ENCODE measurements at regions not wholly inside any gene's neighbourhood (a gene's known extent, or its start where the extent isn't known, plus 50 kb on each side); places are given as distances from the start of the nearest gene placed in this dataset.

GRCh38 chr1:244205171-244205570 is 154.1 kb downstream of the ZBTB18 start:
- WGBS, 2 donors, result 84 to 86% methylated on average over 3 of the region's 3 CpGs
- Histone ChIP-seq H3K9ac (ENCODE audit: insufficient read depth in 1 of 2, low read length in 2 of 2) (no peak overlapping the region), H3K4me3 (no peak overlapping the region), H3K36me3 (ENCODE audit: control insufficient read depth in 4 of 4, insufficient read depth in 4 of 4, low read length in 4 of 4) (no peaks in the 10 kb centered on the region), H3K9me3 (ENCODE audit: control insufficient read depth in 4 of 4, insufficient read depth in 3 of 4, low read length in 3 of 4) (peaks cover 0 to 2% (median 0%) of the 10 kb centered on the region in 4 donors), H3K27me3 (ENCODE audit: control insufficient read depth in 3 of 3, insufficient read depth in 3 of 3, low read length in 2 of 3) (no peaks in the 10 kb centered on the region), H3K4me1 (ENCODE audit: control insufficient read depth in 5 of 5, insufficient read depth in 5 of 5, low read length in 5 of 5) (peaks cover 0 to 1% (median 0%) of the 10 kb centered on the region in 5 donors), H3K27ac (ENCODE audit: low read depth in 1 of 2, low read length in 1 of 2) (no peak overlapping the region)
- DNase-seq (no peak), ATAC-seq (ENCODE audit: insufficient read depth, low FRiP score) (no peak)
- TF ChIP-seq CTCF (IDR thresholded peaks at IDR 0.05; ENCODE audit: control extremely low read depth, extremely low read depth), result no peak

GRCh38 chr1:244205906-244206305 is 154.8 kb downstream of the ZBTB18 start:
- Histone ChIP-seq H3K4me3 (no peak overlapping the region), H3K4me1 (ENCODE audit: control insufficient read depth in 5 of 5, insufficient read depth in 5 of 5, low read length in 5 of 5) (peaks cover 0 to under 1% (median 0%) of the 10 kb centered on the region in 5 donors), H3K36me3 (ENCODE audit: control insufficient read depth in 4 of 4, insufficient read depth in 4 of 4, low read length in 4 of 4) (no peaks in the 10 kb centered on the region), H3K27me3 (ENCODE audit: control insufficient read depth in 3 of 3, insufficient read depth in 3 of 3, low read length in 2 of 3) (no peaks in the 10 kb centered on the region), H3K9me3 (ENCODE audit: control insufficient read depth in 4 of 4, insufficient read depth in 3 of 4, low read length in 3 of 4) (peaks cover 0 to 2% (median 0%) of the 10 kb centered on the region in 4 donors), H3K9ac (ENCODE audit: insufficient read depth in 1 of 2, low read length in 2 of 2) (no peak overlapping the region), H3K27ac (ENCODE audit: low read depth in 1 of 2, low read length in 1 of 2) (no peak overlapping the region)
- DNase-seq (no peak), ATAC-seq (ENCODE audit: insufficient read depth, low FRiP score) (no peak)
- WGBS, 2 donors, result 95 to 97% methylated on average over 3 of the region's 3 CpGs
- no peak for TF ChIP-seq CTCF (IDR thresholded peaks at IDR 0.05; ENCODE audit: control extremely low read depth, extremely low read depth)

DNA sequence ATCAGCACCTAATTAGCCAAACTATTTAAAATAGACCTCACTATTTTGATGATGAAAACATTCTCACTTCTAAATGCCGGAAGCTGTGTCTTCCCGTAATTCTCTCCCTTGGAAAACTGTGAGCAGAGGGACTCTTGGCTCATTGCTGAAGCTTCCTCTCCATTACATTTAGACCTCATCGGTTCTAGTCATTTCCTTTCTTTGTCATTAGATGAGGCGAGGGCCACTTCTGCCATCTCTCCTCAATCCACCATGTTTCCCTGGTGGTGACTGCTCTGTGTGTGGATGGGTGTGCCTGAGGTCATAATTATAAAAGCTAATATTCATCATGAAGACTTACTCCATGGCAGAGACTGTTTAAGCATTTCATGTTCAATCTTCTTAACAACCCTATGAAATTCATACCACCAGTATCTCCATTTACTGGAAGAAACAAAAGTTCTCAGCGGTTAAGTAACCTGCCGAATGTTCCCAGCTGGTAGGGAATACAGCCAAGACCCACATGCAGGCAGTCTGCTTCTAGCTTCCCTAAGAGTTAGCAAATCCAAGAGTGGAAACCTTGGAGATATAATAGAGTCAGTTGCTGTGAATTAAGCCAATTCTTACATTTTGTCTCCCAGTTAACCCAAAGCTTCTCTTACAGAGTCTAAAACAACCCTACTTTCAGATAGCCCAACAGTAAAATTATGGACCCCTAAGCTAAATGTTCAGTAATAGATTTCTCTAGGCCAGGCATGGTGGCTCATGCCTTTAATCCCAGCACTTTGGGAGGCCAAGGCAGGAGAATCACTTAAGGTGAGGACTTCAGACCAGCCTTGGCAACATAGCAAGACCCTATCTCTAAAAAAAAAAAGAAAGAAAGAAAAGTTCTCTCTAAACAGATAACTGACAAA is 156.2 kb downstream of the ZBTB18 start:
- H3K4me1 ChIP-seq (ENCODE audit: control insufficient read depth in 5 of 5, insufficient read depth in 5 of 5, low read length in 5 of 5), result peaks cover 0 to 10% (median 4%) of the 10 kb centered on the region in 5 donors
- ATAC-seq (ENCODE audit: insufficient read depth, low FRiP score), result no peak

More for the DNA sequence above, 156.2 kb downstream of the ZBTB18 start:
- WGBS, 2 donors, result 78 to 82% methylated on average over 6 of the region's 6 CpGs
- H3K36me3 ChIP-seq (ENCODE audit: control insufficient read depth in 4 of 4, insufficient read depth in 4 of 4, low read length in 4 of 4), result no peaks in the 10 kb centered on the region
- no peak overlapping the region for H3K4me3 ChIP-seq
- H3K9ac ChIP-seq (ENCODE audit: insufficient read depth in 1 of 2, low read length in 2 of 2), result no peak overlapping the region
- peaks cover 0 to 2% (median 0%) of the 10 kb centered on the region in 4 donors for H3K9me3 ChIP-seq (ENCODE audit: control insufficient read depth in 4 of 4, insufficient read depth in 3 of 4, low read length in 3 of 4)
- peak overlapping the region in 1 of 2 donors; percentile 13 for H3K27ac ChIP-seq (ENCODE audit: low read depth in 1 of 2, low read length in 1 of 2)
- peak in 2 of 3 donors; percentile 41 to 60 for DNase-seq
- H3K27me3 ChIP-seq (ENCODE audit: control insufficient read depth in 3 of 3, insufficient read depth in 3 of 3, low read length in 2 of 3), result no peaks in the 10 kb centered on the region
- no peak for TF ChIP-seq CTCF (IDR thresholded peaks at IDR 0.05; ENCODE audit: control extremely low read depth, extremely low read depth)

Data from lung (tissue), 11 donors.